ENCODE measurements at regions not wholly inside any gene's neighbourhood (a gene's known extent, or its start where the extent isn't known, plus 50 kb on each side); places are given as distances from the start of the nearest gene placed in this dataset.
"Not testable (repeated sequence)": the region's sequence is repeated elsewhere in the genome, so short reads cannot be mapped to it uniquely, and the experiment has no call there.

- no peak for DNase-seq
These were observed 74.0 kb downstream of the GATA3 start for GRCh38 chr10:8128511-8128910.

- DNase-seq, result no peak
These were observed 75.0 kb downstream of the GATA3 start for GRCh38 chr10:8129438-8129837.

DNA sequence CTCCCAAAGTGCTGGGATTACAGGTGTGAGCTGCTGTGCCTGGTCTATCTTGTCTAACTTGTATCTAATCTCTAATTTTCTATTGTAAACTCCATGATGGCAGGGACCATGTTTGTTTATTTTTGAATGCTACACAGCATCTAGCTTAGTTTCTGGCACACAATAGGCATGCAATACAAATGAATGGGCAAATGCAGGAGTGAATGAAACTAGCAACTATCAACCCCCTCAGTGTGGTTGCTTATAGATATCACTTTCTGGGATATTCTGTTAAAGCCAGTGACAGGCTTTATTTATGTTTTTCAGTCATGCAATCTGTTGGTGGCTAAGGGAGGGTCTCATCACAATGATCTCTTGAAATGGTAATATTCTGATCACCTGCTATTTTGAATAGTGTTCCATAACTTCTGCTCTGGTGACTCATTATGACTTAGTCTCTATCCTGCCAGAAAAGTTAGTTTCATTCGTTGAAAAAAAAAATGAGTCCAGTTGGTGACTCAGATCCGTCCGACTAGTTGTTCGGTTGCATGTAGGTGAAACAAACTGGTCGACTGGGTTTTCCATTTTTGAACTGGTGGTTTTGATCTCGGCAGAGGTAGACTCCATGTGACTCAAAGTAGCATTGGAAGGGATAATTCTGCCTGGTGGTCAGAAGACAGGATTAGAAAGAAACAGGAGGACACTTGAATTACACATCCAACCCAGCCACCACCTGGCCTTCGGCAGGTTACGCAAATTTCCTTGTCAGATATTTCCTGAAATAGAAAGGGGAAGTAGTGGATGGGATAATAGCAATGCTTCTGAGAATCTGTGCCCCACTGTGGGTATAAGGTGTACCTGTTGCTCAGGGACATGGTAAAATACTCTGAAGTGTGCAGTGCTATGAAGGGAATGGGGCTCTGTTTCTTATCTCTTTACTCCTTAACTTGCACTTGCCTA, 76.8 kb downstream of the GATA3 start:
- peak; percentile 33 for DNase-seq

- peak; percentile 12 for DNase-seq
These were observed 78.7 kb downstream of the GATA3 start for GRCh38 chr10:8133146-8133545.

- DNase-seq, result no peak
These were observed 82.2 kb downstream of the GATA3 start for GRCh38 chr10:8136736-8137135.

DNA sequence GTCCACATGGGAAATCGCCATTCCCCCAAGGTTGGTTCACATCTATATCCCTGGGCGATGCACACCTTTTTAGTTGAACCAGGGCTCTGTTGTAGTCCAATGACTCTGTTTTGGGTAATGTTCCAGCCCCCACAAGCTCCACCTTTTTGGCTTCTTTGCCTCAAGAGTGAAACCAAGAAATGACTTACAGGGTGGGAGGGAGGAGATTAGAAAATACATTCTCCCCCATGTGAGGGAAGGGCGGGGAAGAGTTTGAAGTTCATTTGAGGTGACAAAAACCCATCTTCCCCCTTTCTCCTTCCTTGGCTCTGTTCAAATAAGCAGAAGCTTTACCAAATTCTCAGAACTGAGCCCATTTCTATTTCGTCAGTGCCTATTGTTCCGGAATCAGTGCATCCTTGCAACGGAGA, 82.8 kb downstream of the GATA3 start:
- no peak for DNase-seq

DNA sequence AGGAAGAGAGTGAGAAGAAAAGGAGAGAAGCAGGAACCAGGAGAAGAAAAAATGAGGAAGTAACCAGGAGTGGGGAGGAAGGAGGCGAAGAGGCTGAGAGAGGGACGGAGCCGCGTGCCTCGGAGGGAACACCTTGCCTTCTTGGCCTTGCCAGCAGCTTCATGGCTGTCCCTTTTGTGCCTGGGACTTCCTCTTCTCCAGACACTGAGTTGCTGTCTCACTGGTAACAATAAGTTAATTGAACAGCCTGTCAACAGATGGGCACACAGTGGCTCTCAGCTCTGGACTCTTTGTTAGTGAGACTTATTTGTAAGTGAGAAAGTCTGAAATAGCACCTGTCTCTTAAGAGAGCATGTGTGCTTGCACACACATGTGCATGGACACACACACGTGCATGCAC, 83.2 kb downstream of the GATA3 start:
- no peak for DNase-seq

- peak; percentile 58 for DNase-seq
These were observed 84.0 kb downstream of the GATA3 start for GRCh38 chr10:8138471-8138870.

- no peak for DNase-seq
These were observed 90.0 kb downstream of the GATA3 start for GRCh38 chr10:8144496-8144895.

- peak; percentile 63 for DNase-seq
These were observed 92.2 kb downstream of the GATA3 start for GRCh38 chr10:8146650-8147049.

DNA sequence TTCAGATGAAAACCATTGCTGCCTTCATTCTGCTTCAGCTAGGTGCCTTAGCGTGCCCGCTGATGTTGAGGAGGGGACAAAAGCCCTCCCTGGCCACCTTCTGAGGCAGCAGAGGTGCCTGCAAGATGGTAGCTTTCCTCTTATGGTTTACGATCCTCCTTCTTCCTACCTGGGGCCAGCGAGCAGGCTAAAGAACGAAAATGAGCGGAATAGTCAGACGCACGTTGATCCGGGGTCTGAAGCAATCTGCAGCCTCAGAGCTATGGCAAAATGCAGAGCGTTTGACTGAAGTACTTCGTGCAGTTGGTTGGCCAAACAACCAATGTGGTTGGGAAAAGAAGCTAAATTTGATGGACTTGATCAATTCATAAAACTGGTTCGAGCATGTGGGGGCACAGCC, 95.5 kb downstream of the GATA3 start:
- DNase-seq, result no peak

DNA sequence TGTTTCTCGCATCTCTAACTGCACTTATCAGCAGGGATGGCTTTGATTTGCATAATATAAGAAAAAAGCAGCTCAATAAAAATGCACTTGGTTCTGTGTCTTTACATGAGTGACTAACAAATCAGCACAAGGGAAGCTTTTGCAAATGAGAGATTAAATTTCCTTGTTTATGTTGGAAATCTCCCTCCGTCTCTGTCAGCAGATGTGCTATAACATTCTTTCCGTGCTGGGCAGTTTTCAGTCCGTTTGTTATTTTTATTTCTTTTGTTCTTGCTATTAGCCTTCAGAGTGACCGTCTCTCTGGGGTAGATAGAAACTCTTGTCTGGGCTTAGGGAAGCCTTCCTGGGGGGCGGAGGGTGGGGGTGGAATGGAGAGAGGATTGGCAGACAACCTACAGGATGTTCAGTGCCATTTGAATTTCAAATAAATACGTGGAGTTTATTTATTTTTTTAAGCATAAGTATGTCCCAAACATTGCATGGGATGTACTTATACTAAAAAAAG, 96.0 kb downstream of the GATA3 start:
- DNase-seq, result no peak

GRCh38 chr10:8151086-8151485, 96.6 kb downstream of the GATA3 start:
- DNase-seq, result no peak

DNA sequence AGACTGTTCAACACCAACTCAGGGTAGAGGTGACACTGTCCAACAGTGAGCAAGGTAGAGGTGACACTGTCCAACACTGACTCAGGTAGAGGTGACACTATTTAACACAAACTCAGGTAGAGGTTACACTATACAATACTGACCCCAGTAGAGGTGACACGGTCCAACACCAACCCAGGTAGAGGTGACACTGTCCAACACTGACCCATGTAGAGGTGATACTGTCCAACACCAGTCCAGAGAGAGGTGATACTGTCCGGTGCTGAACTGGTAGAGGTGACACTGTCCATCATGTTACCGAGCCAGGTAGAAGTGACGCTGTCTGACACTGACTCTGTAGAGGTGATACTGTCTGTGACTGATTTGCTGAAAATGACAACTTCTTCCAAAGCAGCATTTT, 102.4 kb downstream of the GATA3 start:
- no peak for DNase-seq

DNA sequence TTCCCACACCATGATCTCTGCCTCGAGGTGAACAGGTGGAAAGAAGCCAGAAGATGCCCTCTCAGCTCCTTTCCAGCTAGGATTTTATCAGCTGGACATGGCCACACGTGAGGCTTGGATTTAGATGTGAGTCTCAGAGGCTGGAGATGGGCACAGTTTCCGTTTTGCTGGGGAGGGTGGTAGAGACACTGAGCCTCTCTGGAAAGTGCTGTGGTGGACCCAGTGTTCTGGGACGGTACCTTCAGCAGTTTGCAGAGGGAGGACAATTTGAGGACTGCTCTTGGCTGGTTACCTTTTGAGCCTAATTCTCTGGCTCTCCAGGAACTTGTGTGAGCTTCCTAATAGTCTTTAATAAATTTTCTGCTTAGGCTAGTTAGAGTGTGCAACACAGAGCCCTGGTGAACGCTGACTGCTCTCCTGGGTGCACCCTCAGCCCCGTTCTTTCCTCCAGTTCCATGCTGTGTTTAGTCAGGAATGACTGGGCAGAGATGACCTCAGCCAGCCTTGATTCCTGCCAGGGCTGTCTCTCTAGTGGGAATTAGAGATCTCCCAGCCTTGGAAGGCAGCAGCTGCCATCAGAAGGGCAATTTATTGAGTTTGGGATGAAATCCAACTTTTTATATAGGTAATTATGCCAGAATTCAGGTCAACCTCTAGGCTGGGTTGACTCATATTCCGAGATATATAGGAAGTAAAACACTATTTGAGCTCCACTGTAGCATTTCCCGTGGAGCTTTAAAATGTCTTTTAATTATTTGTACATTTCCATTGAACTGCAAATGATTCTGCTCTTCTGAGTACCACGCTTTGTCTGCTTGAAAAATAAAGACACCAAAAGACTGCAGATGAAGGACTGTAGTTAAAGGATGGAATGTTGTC, 103.9 kb downstream of the GATA3 start:
- no peak for DNase-seq

- no peak for DNase-seq
These were observed 105.1 kb downstream of the GATA3 start for GRCh38 chr10:8159341-8160165.

DNA sequence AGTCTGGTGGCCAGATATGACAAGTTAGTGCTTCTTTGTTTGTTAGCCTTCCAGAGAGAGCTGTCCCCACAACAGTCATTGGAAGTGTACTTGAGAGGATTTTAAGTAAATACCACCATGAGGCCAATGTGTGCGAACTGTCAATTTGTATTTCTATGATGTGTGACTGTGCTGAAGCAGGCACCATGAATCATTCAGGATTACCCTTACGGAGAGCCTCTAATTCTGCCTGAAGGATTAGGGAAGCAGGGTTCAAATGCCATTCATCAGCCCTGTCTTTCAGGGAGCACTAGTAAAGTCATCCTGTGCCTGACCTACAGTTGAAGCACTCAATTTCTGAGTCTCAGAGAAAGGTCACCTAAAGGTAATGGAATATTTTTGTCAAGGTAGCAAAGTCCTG, 109.3 kb downstream of the GATA3 start:
- DNase-seq, result no peak

DNA sequence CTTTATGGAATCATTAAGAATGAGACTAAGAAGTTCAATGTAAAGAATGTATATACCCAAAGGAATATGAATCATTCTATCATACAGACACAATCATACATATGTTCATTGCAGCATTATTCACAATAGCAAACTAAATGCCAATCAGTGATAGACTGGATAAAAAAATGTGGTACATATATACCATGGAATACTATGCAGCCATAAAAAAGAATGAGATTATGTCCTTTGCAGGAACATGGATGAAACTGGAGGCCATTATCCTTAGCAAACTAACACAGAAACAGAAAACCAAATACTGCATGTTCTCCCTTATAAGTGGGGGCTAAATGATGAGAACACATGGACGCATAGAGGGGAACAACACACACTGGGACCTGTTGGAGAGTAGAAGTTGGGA, 110.2 kb downstream of the GATA3 start:
- DNase-seq, result not testable (repeated sequence)

GRCh38 chr10:8168836-8169235, 114.3 kb downstream of the GATA3 start:
- no peak for DNase-seq

DNA sequence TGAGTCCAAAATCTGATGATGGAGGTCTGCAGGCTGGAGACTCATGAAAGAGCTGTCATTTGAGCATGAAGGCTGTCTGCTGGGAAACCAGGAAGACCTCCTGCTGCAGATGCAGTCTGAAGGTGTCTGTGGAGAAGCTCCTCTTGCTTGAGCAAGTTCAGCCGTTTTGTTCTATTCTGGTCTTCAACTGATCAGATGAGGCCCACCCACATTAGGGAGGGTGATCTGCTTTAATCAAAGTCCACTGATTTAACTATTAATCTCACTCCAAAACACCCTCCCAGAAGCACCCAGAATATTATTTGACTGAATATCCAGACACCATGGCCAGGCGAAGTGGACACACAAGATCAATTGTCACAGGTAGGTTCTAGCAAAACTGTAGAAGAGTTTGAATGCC, 116.5 kb downstream of the GATA3 start:
- DNase-seq, result no peak

GRCh38 chr10:8172604-8173003, 118.1 kb downstream of the GATA3 start:
- no peak for DNase-seq

- no peak for DNase-seq
These were observed 118.9 kb downstream of the GATA3 start for GRCh38 chr10:8173243-8173865.
